ENCODE measurements at regions not wholly inside any gene's neighbourhood (a gene's known extent, or its start where the extent isn't known, plus 50 kb on each side); places are given as distances from the start of the nearest gene placed in this dataset.
"Not testable (repeated sequence)": the region's sequence is repeated elsewhere in the genome, so short reads cannot be mapped to it uniquely, and the experiment has no call there.

DNA sequence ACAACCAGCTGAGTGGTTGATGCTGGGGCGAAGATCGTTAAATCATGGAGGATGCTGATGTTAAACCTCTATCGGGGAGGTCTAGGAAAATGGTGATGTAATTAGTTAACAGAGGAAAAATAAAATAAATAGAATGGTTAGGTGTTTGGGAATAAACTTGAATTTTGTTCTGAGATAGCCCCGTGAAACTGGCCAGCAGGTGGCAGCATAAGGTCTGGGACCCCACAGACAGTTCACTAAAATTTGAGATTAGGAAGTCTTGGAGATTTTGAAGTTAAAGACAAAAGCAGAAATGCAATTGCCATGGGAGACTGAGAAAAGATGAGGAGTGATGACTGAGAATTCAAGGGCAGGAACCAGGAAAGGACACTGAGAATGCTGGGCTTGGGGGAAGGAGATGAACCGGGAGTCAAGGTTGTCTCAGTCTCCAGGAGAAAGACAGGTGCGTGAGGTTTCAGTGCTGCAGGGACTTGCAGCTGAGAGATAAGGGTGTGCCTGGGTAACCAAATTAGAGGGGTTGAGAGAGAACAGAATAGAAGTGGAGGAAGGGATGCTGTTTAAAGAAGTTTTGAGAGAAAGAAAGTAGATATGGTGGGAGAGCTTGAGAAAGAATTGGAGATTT lies 248.0 kb downstream of the ZNF92 start:
- H3K27me3 ChIP-seq (ENCODE audit: insufficient read depth, low read length); H4K20me1 ChIP-seq (ENCODE audit: insufficient read depth, low read length); H3K36me3 ChIP-seq (ENCODE audit: insufficient read depth, low read length); H3K27ac ChIP-seq (ENCODE audit: low read depth, low read length, poor library complexity, severe bottlenecking); H3K79me2 ChIP-seq (ENCODE audit: insufficient read depth, low read length); H3K9ac ChIP-seq (ENCODE audit: low read length); H3K9me3 ChIP-seq (ENCODE audit: low read length); H3K4me1 ChIP-seq (ENCODE audit: insufficient read depth, low read length, severe bottlenecking); H3K9me2 ChIP-seq (ENCODE audit: low read depth, low read length); H3K4me2 ChIP-seq (ENCODE audit: low read length); H3K4me3 ChIP-seq (ENCODE audit: low read depth, low read length, poor library complexity, severe bottlenecking); H3F3A ChIP-seq (ENCODE audit: insufficient read depth, low read length); H2AFZ ChIP-seq (ENCODE audit: low read length): not testable (repeated sequence)
- TF ChIP-seq, protein P1, sequence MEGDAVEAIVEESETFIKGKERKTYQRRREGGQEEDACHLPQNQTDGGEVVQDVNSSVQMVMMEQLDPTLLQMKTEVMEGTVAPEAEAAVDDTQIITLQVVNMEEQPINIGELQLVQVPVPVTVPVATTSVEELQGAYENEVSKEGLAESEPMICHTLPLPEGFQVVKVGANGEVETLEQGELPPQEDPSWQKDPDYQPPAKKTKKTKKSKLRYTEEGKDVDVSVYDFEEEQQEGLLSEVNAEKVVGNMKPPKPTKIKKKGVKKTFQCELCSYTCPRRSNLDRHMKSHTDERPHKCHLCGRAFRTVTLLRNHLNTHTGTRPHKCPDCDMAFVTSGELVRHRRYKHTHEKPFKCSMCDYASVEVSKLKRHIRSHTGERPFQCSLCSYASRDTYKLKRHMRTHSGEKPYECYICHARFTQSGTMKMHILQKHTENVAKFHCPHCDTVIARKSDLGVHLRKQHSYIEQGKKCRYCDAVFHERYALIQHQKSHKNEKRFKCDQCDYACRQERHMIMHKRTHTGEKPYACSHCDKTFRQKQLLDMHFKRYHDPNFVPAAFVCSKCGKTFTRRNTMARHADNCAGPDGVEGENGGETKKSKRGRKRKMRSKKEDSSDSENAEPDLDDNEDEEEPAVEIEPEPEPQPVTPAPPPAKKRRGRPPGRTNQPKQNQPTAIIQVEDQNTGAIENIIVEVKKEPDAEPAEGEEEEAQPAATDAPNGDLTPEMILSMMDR (IDR thresholded peaks at IDR 0.05; ENCODE audit: low read length) = peak; percentile 69

DNA sequence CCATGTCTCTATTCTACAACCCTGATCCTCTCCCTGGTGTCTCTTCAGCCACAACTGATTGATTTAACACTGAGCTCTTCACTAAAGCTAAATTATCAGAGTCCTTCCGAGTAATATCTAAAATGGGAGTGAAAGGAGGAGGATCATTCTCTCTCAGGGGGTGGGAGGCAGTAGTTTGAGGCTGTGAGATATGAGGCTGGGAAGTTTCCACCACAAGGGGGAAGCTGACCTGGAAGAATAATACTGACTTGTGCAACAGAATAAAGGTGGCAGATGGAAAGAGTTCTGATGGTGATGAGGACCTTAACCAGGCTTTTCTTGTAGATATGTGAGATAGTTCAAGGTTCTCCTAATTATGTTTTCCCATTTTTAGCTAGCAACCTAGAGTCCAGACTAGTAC lies 241.6 kb upstream of the VKORC1L1 start:
- not testable (repeated sequence) for H3K36me3 ChIP-seq (ENCODE audit: insufficient read depth, low read length); H3K4me1 ChIP-seq (ENCODE audit: insufficient read depth, low read length, severe bottlenecking); H3K9ac ChIP-seq (ENCODE audit: low read length); H3K9me2 ChIP-seq (ENCODE audit: low read depth, low read length); H3K27me3 ChIP-seq (ENCODE audit: insufficient read depth, low read length); H3K27ac ChIP-seq (ENCODE audit: low read depth, low read length, poor library complexity, severe bottlenecking); H3K4me3 ChIP-seq (ENCODE audit: low read depth, low read length, poor library complexity, severe bottlenecking); H3K4me2 ChIP-seq (ENCODE audit: low read length); H3F3A ChIP-seq (ENCODE audit: insufficient read depth, low read length); H3K79me2 ChIP-seq (ENCODE audit: insufficient read depth, low read length); H3K9me3 ChIP-seq (ENCODE audit: low read length); H2AFZ ChIP-seq (ENCODE audit: low read length); H4K20me1 ChIP-seq (ENCODE audit: insufficient read depth, low read length)

DNA sequence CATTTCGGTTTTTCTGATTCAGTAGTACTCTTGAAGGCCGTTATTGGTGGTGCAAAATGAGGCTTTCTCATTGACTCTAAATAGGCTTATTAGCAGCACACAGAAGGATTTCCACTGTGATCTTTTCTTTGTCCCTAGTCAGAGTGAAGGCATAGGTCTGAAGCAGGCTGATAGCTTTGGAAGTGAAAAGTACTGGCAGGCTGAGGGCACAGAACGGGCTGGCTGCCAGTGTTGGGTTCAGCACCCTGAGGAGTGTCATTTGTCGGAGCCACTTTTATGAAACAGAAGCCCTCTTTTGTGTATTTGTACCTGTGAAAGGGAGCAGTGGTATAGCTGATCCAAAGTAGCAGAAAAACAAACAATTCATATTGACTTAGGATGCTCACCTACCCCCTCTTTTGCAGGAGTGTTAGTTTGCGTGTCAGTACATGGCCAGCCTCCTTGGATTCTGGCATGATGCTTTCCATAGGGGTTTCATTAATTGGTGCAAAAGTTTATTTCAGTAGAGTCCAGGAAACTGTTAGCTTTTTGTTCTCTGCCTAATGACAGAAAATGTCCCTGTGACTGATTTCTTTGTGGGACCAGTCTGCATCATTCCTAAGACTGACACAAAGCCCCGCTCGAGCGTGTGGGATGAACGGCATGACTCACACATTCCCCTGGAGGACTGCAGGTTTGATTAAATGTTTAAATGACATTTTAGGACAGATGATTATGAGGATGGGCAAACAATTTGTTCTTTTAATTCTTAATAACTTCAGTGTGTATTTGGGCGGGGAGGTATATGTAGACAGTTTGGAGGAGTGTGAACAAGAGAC lies 239.1 kb upstream of the VKORC1L1 start:
- H3K9me2 ChIP-seq (ENCODE audit: low read depth, low read length); H3K27me3 ChIP-seq (ENCODE audit: insufficient read depth, low read length); H3K36me3 ChIP-seq (ENCODE audit: insufficient read depth, low read length); H3K4me1 ChIP-seq (ENCODE audit: insufficient read depth, low read length, severe bottlenecking); H3K4me3 ChIP-seq (ENCODE audit: low read depth, low read length, poor library complexity, severe bottlenecking); H3K9ac ChIP-seq (ENCODE audit: low read length); H3K4me2 ChIP-seq (ENCODE audit: low read length); H3K27ac ChIP-seq (ENCODE audit: low read depth, low read length, poor library complexity, severe bottlenecking); H2AFZ ChIP-seq (ENCODE audit: low read length); H3F3A ChIP-seq (ENCODE audit: insufficient read depth, low read length); H3K9me3 ChIP-seq (ENCODE audit: low read length); H3K79me2 ChIP-seq (ENCODE audit: insufficient read depth, low read length); H4K20me1 ChIP-seq (ENCODE audit: insufficient read depth, low read length): not testable (repeated sequence)

DNA sequence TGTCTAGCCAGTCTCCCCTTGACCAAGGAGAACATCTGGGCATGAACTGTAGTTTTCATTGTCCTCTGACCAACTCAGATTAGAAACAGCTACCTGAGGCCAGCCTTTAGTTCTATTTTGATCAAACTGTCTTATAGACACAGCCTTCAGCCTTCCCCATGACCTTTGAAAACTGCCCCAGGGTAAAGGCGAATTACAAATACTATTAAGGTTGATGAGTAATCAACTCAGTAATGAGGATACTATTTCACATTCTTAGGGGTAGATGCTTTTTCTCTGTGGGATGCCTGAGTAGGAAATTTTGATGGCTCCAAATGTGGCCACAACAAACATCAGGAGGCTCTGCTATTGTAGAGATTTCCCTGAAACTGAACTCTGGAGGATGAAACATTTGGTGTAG lies 234.0 kb upstream of the VKORC1L1 start:
- H2AFZ ChIP-seq (ENCODE audit: low read length); H3K79me2 ChIP-seq (ENCODE audit: insufficient read depth, low read length); H3K4me1 ChIP-seq (ENCODE audit: insufficient read depth, low read length, severe bottlenecking); H3K4me3 ChIP-seq (ENCODE audit: low read depth, low read length, poor library complexity, severe bottlenecking); H3K36me3 ChIP-seq (ENCODE audit: insufficient read depth, low read length); H4K20me1 ChIP-seq (ENCODE audit: insufficient read depth, low read length); H3F3A ChIP-seq (ENCODE audit: insufficient read depth, low read length); H3K27ac ChIP-seq (ENCODE audit: low read depth, low read length, poor library complexity, severe bottlenecking); H3K9me2 ChIP-seq (ENCODE audit: low read depth, low read length); H3K9me3 ChIP-seq (ENCODE audit: low read length); H3K4me2 ChIP-seq (ENCODE audit: low read length); H3K9ac ChIP-seq (ENCODE audit: low read length); H3K27me3 ChIP-seq (ENCODE audit: insufficient read depth, low read length): not testable (repeated sequence)

DNA sequence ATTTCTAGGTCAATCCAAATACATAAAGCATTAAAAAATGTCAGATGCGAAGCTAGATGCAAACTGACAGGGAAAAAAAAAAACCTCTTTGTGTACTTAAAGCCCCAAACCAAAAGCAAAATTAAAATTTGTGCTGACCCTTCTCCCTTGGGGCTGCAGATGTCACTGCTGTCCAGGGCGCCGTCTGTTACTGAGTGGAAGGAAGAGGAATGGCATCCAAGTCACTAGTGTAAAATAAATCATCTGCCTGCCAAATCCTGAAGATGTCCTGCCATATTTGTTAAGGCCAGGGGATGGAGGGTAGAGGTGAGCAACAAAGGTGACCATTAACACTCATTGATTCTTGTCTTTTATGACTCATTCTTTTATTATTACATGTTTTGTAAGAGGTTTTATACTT lies 233.2 kb upstream of the VKORC1L1 start:
- H3K27me3 ChIP-seq (ENCODE audit: insufficient read depth, low read length); H3K4me2 ChIP-seq (ENCODE audit: low read length); H3K9ac ChIP-seq (ENCODE audit: low read length); H3K4me1 ChIP-seq (ENCODE audit: insufficient read depth, low read length, severe bottlenecking); H3K79me2 ChIP-seq (ENCODE audit: insufficient read depth, low read length); H4K20me1 ChIP-seq (ENCODE audit: insufficient read depth, low read length); H3K27ac ChIP-seq (ENCODE audit: low read depth, low read length, poor library complexity, severe bottlenecking); H3K36me3 ChIP-seq (ENCODE audit: insufficient read depth, low read length); H3K9me3 ChIP-seq (ENCODE audit: low read length); H3K4me3 ChIP-seq (ENCODE audit: low read depth, low read length, poor library complexity, severe bottlenecking); H3F3A ChIP-seq (ENCODE audit: insufficient read depth, low read length); H3K9me2 ChIP-seq (ENCODE audit: low read depth, low read length); H2AFZ ChIP-seq (ENCODE audit: low read length): not testable (repeated sequence)

DNA sequence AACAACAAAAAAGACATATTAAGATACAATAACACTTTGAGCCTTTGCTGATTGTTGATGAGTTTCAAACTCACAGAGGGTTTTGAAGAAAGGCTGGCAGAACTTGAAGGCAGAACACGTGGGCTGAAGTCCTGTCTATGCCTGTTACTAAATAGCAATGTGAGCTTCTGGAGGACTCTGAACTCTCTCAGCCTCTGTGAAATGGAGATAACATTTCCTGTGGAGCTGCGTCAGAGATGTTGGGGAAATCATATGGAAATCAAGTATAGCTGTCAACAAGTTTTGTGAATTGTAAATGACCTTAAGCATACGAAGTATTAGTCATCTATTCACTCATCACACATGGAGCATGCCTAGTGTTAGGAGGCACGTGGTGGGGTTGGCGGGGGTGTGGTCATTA lies 229.4 kb upstream of the VKORC1L1 start:
- not testable (repeated sequence) for H3K27ac ChIP-seq (ENCODE audit: low read depth, low read length, poor library complexity, severe bottlenecking); H3K27me3 ChIP-seq (ENCODE audit: insufficient read depth, low read length); H3K9ac ChIP-seq (ENCODE audit: low read length); H3K4me2 ChIP-seq (ENCODE audit: low read length); H3K4me1 ChIP-seq (ENCODE audit: insufficient read depth, low read length, severe bottlenecking); H4K20me1 ChIP-seq (ENCODE audit: insufficient read depth, low read length); H3K36me3 ChIP-seq (ENCODE audit: insufficient read depth, low read length); H3K9me2 ChIP-seq (ENCODE audit: low read depth, low read length); H3K4me3 ChIP-seq (ENCODE audit: low read depth, low read length, poor library complexity, severe bottlenecking); H3K79me2 ChIP-seq (ENCODE audit: insufficient read depth, low read length); H3K9me3 ChIP-seq (ENCODE audit: low read length); H2AFZ ChIP-seq (ENCODE audit: low read length); H3F3A ChIP-seq (ENCODE audit: insufficient read depth, low read length)
